ENCODE measurements at regions not wholly inside any gene's neighbourhood (a gene's known extent, or its start where the extent isn't known, plus 50 kb on each side); places are given as distances from the start of the nearest gene placed in this dataset.

- DNase-seq (ENCODE audit: low read depth), result no peak
Observed at GRCh38 chr1:38285807-38286530, 239.4 kb upstream of the POU3F1 start.

- DNase-seq (ENCODE audit: low read depth), result no peak
Observed at GRCh38 chr1:38284953-38285352, 238.4 kb upstream of the POU3F1 start.

- DNase-seq (ENCODE audit: low read depth), result no peak
Observed at GRCh38 chr1:38283696-38284470, 237.3 kb upstream of the POU3F1 start.

GRCh38 chr1:38279148-38279547, 232.6 kb upstream of the POU3F1 start:
- no peak for DNase-seq (ENCODE audit: low read depth)

- DNase-seq (ENCODE audit: low read depth), result no peak
Observed at GRCh38 chr1:38277646-38278045, 231.1 kb upstream of the POU3F1 start.

GRCh38 chr1:38275960-38276359, 229.4 kb upstream of the POU3F1 start:
- DNase-seq (ENCODE audit: low read depth), result no peak

- DNase-seq (ENCODE audit: low read depth), result peak; percentile 21
Observed at GRCh38 chr1:38274974-38275373, 228.4 kb upstream of the POU3F1 start.

- no peak for DNase-seq (ENCODE audit: low read depth)
Observed at GRCh38 chr1:38273196-38273804, 226.7 kb upstream of the POU3F1 start.

- DNase-seq (ENCODE audit: low read depth), result no peak
Observed at GRCh38 chr1:38272515-38272914, 225.9 kb upstream of the POU3F1 start.

- DNase-seq (ENCODE audit: low read depth), result no peak
Observed at GRCh38 chr1:38270849-38271633, 224.4 kb upstream of the POU3F1 start.

GRCh38 chr1:38269923-38270848, 223.6 kb upstream of the POU3F1 start:
- no peak for DNase-seq (ENCODE audit: low read depth)

GRCh38 chr1:38268226-38268625, 221.6 kb upstream of the POU3F1 start:
- no peak for DNase-seq (ENCODE audit: low read depth)

- DNase-seq (ENCODE audit: low read depth), result no peak
Observed at GRCh38 chr1:38267037-38268036, 220.7 kb upstream of the POU3F1 start.

GRCh38 chr1:38266197-38266520, 219.6 kb upstream of the POU3F1 start:
- no peak for DNase-seq (ENCODE audit: low read depth)

- DNase-seq (ENCODE audit: low read depth), result no peak
Observed at GRCh38 chr1:38265293-38266196, 219.0 kb upstream of the POU3F1 start.

- no peak for DNase-seq (ENCODE audit: low read depth)
Observed at GRCh38 chr1:38263438-38263837, 216.8 kb upstream of the POU3F1 start.

GRCh38 chr1:38261574-38261973, 215.0 kb upstream of the POU3F1 start:
- no peak for DNase-seq (ENCODE audit: low read depth)

GRCh38 chr1:38258085-38258627, 211.6 kb upstream of the POU3F1 start:
- no peak for DNase-seq (ENCODE audit: low read depth)

- DNase-seq (ENCODE audit: low read depth), result no peak
Observed at GRCh38 chr1:38257374-38257773, 210.8 kb upstream of the POU3F1 start.

All from EH (cell line).